Activated CD8-positive, alpha-beta memory T cell treated with anti-CD3 and anti-CD28 coated beads for 1 hour (primary cell): ENCODE measurements at regions not wholly inside any gene's neighbourhood (a gene's known extent, or its start where the extent isn't known, plus 50 kb on each side); places are given as distances from the start of the nearest gene placed in this dataset.

Experiments used
- DNase-seq, 2 donors: peaks; one replicate each; pipeline ENCODE4 v3.0.0-alpha.2; 2020; ENCODE audit warnings: low read depth in 1 of 2; ENCODE audit errors: extremely low read depth in 1 of 2

DNA sequence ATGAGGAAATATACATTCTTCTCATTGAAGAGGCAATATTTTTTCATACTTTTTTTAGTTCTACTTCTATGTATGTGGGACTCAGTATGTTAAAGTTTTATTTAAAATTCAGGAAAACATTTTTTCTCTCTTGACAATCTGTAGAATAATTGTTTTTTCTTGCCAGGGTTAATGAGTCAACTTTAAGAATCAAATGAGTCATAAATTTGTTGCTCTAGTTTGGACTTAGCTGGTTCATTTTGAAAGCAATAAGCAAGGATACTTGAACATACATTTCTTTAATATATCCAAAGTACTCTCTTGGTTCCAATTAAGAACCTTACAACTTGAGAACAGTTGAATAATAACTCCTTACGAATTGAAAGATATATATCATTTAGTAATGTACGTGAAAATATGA, 1145.3 kb upstream of the B3GALT2 start:
- no peak for DNase-seq

DNA sequence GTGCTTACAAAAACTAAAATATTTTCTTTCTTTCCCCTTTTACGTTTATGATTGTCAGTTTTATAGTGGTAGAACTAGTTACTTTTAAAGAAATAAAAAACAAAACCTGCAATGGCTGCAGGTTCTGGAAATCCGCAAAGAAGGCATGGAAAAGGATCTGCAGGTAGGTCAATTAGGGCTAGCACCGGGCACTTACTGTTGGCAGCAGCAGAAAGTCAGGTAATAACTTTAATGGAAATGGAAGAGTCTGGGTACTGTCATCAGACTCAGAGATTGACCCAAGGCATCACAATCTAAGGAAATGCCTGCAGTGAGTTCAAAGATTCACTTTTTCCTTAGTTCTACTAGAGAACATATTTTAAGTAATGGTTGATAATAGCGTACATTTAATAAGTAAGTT, 1136.3 kb upstream of the B3GALT2 start:
- DNase-seq, result no peak

DNA sequence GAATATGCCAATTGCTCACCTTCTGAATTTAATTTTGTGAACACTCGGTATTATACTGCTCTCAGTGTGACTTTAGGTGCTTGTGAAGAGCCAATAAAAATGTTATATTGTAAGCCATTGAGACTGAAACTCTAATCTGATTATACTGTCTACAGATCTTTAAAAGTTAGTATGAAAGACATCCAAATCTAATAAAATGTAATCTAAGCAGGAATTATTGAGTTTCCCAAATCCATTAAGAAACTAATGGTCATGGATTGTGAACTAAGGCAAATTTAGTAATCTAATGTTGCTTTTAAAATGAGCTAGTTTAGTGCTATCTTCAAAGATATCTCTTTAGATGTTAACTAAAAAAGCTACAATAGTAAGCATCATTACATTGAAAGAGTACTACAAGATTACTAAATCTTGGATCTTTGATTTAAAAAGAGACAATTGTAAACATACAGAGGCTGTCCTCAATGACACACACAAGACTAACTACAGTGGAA, 1132.4 kb upstream of the B3GALT2 start:
- DNase-seq, result no peak

DNA sequence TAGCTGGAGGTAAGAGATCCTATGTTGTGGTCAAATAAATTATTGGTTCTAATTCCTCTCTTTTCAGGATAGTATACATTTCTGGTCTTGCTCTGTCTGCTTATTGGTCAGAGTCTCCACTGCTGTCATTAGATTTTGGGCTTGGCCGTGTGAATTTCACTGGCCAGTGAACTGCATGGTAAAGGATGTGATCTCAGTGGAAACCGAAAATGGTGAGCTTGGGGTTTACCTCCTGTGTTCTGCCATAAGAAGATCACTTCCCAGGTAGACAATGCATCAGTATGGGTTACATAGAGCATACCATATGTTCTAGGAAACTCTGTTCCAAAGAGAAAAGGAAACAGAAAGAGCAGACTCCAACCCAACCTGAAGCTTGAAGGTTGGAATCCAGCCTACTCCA, 1123.3 kb upstream of the B3GALT2 start:
- DNase-seq, result no peak

DNA sequence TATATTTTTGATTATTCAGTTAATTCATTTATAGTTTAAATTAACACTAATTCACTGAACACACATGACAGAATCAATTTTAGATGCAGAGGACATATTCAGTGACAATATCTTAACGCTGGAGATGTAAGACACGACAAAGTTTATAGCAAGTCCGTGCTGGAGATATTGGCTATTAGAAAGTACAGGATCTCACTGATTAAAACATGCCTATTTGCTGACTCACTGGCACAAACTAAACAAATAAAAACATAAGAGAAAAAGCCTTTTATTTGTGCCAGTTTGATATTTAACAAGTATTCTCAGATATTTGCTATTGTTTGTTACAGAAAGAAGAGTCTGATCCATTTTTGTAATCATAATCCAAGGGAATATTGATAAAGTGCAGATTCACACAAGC, 1122.9 kb upstream of the B3GALT2 start:
- DNase-seq, result no peak

DNA sequence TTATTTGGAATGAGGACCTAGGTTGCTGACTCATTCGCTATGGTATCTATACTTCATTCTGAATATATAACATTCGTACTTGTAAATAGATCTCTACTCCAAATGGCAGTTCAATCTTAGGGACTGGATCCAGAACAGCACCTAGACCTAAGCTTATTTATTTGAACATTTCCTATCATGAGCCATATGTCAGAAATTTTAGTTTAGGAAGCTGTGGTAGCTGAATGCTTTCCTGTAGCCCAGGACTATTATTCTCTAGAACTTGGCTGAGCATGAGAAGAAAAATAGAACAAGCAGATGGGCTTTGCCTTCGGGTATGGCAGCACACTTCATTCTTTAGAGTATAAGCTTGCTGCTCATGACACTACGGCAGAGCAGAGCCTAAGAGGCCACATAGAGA, 1114.4 kb upstream of the B3GALT2 start:
- no peak for DNase-seq

DNA sequence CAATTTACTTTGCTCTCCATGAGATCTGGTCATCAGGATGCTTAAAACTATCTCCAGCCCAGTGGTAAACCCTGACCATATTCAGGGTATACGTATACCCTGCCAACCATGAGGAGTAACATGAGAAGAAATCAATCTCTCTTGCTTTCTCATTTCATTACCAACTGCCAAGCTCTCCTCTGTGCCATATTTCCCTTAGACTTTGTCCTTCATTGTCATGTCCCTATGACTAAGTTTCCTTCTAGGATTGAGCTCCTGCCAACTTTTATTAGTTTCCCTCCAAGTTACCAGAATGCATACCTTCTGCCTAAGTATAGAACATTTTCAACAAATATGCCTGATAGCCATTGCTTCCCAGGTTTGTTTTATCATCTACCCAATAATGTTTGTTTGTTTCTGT, 1113.9 kb upstream of the B3GALT2 start:
- DNase-seq, result no peak

DNA sequence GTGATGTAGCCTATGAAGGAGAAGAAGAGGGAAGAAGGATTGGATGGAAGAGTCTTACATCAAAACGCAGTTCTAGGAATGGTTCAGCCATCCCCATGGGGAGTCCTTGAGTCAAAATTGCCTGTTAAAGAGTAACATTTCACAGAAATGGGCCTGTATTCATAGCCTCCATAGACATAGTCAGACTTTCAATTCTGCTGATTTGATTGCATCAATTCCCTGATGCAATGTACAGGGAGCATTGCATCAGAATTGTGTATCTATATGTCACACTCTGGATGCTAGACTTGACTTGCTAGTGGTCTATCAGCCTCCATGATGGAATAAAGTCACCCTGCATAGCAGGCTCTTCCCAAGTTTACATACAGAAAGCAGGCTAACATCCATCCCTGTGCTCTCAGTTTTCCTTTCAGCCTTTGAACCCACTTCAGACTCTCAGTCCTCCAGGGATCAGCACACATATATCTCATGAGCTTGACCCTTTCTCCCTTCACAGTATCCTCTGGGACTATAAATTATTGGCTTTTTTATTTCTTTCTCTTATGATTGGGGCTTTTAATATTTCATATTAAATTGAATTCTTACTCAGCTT, 1111.7 kb upstream of the B3GALT2 start:
- DNase-seq, result no peak

DNA sequence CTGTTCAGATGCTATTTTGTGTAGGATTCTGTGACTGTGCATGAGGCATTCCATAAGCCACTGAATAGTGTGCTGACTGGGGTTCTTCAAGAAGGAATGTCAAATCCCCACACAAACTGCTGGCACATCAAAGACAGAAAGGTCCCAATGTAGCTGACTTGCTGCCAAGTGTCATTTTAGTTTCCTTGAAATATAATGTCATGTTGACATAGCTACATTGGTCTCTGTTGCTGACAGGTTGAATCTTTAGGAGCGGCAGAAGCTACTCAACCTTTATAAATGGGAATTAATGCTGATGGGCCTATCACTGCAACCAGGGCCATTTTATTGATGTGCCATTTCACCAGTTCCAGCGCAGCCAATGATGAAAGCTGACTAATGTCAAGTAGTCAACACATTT, 1110.7 kb upstream of the B3GALT2 start:
- no peak for DNase-seq

DNA sequence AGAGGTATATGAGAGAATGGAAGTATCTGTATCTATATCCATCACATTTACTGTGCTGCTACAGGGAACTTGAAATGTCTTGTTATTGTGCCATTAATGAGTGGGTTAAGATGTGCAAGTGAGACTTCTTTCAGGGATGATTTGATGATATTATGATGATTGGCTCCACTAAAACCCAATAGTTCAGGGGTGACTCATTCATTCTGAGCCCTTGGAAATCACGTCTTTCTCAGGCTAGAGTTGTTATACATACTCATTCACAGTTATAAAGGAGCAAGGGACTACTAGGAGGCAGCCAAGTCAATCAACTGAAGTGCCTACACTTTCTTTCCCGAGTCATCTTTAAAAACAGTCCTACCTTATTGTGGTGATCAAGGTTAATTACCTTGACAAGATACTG, 1109.8 kb upstream of the B3GALT2 start:
- DNase-seq, result no peak

DNA sequence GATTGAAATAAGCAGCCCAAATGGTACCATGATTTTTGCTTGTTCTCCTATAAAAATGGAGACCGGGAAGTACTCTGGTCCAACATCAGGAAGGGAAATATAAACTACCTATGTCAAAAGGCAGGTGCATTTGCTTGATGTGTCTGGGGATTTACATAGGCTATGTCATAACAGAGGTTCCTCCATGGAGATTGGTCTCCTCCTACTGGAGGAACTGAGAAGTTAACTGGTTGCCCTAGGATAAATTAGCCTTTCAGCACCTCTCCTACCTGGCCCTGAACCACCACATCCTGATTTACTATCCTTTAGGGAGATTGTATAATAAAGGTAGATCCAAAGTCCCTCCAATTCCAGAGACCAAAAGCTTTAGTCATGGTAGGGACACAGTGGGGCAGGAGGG, 1109.3 kb upstream of the B3GALT2 start:
- no peak for DNase-seq

DNA sequence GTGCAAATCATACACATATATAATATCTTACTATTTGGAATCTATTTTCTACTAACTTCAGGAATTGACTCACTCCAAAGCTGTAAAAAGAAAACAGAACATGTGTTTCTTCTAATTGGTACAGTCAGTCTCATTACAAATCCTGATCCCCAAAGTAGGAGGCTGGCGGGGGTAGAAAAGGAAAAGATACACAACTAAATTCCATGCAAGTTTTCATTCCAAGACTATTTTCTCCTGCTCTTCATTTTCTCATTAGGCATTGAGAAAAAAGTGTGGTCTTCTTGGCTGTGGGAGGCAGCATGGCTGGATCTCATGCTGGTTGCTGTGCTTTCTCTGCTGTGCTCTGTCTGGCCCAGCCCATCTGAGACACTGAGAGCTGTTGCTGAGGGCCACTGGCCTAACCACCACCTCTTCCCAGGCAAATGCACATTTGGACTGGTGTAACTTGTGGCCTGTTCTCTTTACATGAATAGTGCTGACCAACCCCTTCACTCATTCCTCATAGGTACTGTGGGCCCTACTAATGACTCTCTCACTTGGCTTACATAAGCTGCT, 1107.5 kb upstream of the B3GALT2 start:
- DNase-seq, result no peak

DNA sequence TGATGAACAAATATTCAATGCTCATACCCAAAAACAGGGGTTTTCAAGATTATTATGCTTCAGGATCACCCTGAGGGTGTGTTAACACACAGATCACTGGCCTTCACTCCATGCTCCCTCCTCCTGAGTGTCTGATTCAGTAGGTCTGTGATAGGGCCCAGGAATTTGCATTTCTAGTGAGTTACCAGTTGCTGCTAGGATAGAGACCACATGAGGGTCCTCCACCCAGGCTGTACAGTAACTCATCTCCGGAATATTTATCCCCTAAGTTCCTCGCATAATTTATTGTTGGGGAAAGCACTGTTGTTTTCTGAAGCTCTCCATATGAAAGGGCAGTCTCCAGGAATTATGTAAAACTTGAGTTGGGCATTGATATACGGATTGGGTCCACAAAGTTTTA, 1106.6 kb upstream of the B3GALT2 start:
- DNase-seq, result no peak

DNA sequence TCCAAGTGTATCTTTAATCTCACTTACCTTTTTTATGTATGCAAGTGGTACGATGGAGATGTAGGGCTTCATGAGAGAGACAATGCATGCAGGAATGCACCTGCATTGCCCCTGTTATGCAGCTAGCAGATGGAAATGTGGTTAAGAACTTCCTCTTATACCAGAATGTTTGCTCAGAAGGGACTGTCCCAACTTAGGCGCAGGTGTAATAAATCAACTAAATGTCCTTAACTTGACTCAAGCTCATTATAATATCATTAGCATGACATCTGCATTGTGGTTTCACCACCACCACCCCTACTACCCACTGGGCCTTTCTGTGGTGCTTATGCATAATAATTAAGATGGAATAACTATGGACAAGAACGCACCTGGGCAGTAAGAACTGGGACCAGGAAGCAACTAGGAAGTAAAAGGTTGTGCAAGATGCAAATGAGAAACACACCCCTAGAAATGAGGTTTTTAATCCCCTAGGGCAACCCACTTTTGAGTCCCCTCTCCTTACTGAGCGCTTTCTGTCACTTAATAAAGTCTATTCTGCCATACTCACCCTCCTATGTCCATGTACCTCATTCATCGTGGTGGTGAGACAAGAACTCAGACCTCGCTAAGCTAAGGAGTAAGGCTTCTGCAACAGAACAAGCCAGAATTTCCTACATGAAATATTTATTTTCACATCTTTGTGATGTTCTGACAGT, 1103.3 kb upstream of the B3GALT2 start:
- DNase-seq, result no peak

DNA sequence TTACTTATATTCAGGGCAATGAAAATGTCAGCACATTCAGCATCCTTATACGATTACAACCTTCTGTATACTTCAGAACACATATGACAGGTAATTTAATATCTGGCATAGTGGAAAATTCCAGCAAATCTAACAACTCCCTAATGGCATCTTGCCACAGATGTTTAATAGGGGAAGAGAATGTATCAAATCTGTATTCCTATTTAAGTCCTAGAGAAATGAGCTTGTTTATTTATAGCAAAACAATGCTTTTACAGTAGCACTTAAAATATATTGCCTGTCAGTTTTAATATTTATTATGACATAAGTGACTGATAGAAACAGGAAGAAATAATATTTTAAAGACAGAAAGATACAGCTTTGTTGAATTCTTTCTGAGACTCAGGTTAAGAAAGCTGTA, 1101.8 kb upstream of the B3GALT2 start:
- no peak for DNase-seq

DNA sequence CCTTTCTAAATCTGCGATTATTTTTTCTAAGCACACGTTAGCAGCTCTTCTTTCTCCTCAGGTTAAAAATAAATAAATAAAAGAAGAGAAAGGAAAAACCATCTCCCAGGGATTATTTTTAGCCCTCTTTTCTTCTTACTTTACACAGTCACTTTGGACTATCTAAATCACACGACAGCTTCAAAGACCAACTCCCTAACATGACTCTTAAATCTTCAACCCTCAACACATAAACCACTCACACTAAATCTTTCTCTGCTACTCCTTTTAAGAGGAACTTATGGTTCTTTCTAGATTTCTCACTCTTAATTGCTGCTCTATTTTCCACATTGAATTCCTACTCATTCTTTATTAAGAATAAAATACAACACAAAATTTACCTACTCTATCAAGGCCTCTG, 1095.0 kb upstream of the B3GALT2 start:
- DNase-seq, result no peak

DNA sequence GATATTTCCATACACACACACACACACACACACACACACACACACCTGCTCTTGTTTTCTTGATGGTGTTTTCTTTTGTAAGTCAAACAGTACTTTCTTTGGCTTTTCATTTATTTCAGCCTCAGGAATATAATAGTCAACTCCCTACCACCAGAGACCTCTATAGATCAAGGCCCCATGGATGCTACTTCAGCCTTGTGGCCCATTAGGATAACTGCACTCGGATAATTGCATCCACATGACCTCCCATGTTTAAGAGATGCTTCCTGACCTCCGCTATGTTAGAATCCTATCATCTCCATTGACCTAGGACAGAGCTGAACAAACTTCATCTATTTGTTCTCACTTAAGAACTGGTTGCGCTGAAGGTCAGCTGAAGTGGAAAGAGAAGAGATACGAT, 1094.0 kb upstream of the B3GALT2 start:
- DNase-seq, result no peak

DNA sequence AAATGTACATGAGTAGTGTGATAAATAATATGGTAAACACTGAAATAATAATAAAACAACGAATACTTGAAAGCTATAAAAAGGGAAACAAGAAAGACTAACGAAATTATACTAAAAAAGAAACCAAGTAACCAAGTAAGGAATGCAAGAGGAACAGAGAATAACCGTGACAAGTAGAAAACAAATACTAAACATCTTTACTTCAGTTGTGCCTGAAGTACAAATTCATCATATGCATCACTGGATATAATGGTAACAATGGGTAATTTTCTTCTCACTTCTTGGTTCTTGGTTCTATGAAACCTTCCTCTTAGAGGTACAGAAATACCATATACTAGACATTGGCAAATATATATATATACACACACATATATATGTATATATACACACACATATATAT, 1093.6 kb upstream of the B3GALT2 start:
- no peak for DNase-seq

DNA sequence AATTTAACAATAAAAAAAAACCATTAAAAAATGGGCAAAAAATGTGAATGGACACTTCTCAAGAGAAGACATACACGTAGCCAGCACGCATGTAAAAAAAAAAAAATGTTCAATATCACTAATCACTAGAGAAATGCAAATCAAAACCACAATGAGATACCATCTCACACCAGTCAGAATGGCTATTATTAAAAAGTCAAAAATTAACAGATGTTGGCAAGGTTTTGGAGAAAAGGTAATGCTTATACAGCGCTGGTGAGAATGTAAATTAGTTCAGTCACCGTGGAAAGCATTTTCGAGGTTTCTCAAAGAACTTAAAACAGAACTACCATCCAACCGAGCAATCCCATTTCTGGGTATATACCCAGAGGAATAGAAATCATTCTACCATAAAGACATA, 1091.5 kb upstream of the B3GALT2 start:
- no peak for DNase-seq

DNA sequence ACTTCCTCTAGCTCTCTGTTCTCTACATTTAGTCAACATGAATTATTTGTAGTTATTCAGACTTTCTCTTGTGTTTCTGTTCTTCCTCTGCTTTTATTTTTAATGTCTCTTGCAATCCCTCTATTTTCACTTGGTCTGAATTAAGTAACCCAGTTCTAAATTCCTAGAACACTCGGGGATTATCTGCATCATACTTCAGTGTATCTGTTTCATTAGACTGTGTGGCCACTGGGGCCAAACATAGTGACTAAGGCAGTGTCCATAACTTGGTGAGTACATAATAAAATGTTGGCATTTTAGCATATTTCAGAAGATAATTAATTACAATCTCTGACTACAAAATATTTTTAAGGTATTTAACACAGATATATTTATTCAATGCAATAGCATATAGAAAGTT, 1087.2 kb upstream of the B3GALT2 start:
- DNase-seq, result no peak

DNA sequence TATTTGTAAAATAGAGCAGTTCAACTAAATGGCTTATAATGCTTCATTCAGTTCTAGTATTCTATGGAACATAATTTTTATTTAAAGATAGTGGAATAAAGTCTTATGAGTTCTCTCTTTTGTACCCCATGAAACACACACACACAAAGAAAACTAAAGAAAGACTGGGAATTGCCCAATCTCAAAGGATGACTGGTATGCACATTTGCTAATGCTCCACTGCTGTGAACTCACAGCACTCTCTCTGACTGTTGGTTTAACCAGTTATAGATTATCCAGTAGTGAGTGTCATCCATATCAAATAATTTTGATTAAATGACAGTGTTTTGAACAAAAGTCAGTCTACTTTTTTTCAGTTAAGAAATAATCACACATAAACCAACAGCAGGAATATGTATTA, 1082.4 kb upstream of the B3GALT2 start:
- DNase-seq, result no peak

DNA sequence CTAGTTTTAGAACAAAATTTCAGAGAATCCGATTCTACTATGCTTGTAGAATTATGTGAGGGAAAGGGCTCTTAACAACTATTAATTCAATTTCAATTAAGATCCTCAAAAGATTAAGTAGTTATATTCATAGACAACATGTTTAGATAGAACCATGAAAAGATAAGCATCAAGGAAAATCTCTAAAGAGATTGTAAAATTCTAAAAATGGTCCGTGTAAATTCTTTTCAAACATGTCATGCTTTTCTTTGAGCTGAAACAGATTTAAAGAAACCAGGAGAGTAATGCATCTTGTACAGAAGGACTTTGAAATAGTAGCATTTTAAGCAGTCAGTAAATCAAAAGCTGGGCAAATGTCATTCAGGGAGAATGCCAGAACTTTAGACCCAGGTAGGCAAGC, 1080.6 kb upstream of the B3GALT2 start:
- no peak for DNase-seq

DNA sequence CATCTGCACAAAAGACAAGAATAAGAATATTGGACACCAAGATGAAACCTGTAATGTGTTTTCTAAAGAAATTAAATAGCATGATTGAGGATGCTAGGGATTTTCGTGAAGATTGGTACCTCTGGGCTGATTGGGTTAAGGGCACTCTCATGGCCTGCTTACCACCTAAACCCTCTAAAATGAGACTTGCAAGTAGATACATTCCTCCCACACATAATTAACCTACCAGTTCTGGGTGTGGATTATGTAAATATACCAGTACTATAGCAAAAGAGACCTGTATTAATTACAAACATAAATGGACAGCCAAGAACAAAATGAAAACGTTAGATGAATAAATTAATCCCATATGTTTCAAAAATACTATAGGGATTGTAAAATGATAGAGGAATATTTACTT, 1069.6 kb upstream of the B3GALT2 start:
- DNase-seq, result no peak
